ENCODE measurements at regions not wholly inside any gene's neighbourhood (a gene's known extent, or its start where the extent isn't known, plus 50 kb on each side); places are given as distances from the start of the nearest gene placed in this dataset.

DNA sequence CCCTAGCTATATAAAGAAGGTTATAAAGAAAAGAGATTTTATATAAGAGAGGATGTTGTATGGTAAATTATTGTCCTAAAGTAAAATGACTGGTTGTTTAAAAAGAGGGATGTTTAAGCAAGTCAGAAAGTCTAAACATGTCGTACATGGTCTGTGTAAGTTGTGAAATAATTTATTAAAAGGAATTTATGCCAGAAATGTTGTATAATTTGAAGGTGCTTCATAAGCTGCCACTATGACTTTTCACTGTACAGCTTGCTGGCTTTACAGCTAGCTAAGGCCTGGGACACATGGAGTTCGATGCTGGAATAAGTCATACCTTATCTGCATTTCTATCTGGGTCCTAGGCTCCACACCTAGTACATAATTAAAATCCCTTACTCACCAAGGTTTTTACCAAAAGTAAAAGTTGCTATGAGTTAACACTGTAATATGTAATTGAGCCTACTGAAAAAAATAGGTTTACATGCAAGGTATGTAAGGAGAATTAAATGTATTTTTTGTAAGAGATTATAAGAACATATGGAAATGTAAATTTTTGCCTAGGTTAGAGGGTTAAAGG, 59.0 kb upstream of the EDEM3 start:
- ATAC-seq (no peak), DNase-seq (no peak)
- H3K4me1 ChIP-seq (ENCODE audit: low read depth) = no peaks in the 10 kb centered on the region
- H3K36me3 ChIP-seq (ENCODE audit: low read depth) = no peaks in the 10 kb centered on the region
- no peak overlapping the region for H3K4me3 ChIP-seq
- H3K9me3 ChIP-seq = peaks cover 5% of the 10 kb centered on the region
- TF ChIP-seq, protein P1, sequence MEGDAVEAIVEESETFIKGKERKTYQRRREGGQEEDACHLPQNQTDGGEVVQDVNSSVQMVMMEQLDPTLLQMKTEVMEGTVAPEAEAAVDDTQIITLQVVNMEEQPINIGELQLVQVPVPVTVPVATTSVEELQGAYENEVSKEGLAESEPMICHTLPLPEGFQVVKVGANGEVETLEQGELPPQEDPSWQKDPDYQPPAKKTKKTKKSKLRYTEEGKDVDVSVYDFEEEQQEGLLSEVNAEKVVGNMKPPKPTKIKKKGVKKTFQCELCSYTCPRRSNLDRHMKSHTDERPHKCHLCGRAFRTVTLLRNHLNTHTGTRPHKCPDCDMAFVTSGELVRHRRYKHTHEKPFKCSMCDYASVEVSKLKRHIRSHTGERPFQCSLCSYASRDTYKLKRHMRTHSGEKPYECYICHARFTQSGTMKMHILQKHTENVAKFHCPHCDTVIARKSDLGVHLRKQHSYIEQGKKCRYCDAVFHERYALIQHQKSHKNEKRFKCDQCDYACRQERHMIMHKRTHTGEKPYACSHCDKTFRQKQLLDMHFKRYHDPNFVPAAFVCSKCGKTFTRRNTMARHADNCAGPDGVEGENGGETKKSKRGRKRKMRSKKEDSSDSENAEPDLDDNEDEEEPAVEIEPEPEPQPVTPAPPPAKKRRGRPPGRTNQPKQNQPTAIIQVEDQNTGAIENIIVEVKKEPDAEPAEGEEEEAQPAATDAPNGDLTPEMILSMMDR (IDR thresholded peaks at IDR 0.05) = no peak
- intact Hi-C loops (cut with DNase I, micrococcal nuclease) = no loop called here

DNA sequence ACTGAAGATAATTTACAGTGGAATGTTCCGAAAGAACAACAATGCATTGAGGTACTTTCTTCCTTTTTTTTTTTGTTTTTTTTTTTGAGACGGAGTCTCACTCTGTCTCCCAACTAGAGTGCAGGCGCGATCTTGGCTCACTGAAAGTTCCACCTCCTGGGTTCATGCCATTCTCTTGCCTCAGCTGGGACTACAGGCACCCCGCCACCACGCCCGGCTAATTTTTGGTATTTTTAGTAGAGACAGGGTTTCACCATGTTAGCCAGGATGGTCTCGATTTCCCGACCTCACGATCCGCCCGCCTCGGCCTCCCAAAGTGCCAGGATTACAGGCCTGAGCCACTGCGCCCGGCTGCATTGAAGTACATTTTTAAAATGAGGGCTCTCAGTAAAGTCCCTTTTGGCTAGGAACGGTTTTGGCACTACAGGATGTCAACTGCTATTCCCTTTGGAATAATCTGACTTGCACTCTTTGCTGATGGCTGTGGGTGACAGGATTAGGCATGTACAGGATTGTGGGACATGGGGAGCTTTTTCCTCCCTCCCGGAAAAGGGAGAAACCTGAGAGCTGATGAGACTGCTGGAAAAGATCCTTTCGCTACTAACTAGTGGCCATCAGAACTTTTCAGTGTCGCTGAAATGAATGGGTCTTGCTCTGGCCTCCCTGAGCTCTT, 56.9 kb upstream of the EDEM3 start:
- TF ChIP-seq, protein P1 (IDR thresholded peaks at IDR 0.05) = no peak
- intact Hi-C loops (cut with DNase I, micrococcal nuclease) = no loop called here
- H3K4me1 ChIP-seq (ENCODE audit: low read depth) = no peaks in the 10 kb centered on the region
- no peak for ATAC-seq
- no peak overlapping the region for H3K4me3 ChIP-seq
- peaks cover 5% of the 10 kb centered on the region for H3K9me3 ChIP-seq
- H3K36me3 ChIP-seq (ENCODE audit: low read depth) = no peaks in the 10 kb centered on the region
- DNase-seq = no peak

DNA sequence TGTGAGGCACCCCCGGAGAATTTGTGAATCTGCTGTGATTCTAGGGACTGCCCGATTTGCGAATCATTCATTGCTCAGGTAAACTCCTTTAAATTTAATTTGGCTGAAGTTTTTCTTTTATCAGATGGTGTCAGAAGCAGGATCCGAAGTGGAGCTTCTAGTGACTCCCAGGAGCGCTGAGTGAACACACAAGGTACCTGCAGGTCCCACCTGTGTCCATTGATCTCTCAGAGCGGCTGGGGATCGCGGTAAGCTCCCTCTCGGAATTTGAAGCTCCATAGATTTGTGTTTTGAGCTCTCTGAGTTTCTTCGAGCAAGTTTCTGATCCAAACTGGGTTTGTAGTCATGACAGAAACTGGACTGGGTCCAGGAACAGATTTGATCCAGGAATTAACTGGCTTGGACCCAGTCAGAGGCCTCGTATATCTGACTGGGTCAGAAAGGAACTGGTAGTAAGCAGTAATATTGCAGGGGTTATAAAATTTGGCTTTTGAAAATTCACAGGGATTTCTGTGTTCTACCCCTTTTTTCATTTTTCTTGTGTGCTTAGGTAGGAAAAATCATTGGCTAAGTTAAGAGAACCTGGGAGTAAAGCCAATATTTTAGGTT, 56.2 kb upstream of the EDEM3 start:
- DNase-seq (no peak), ATAC-seq (no peak)
- no peaks in the 10 kb centered on the region for H3K36me3 ChIP-seq (ENCODE audit: low read depth)
- H3K9me3 ChIP-seq = peaks cover 5% of the 10 kb centered on the region
- intact Hi-C loops (cut with DNase I, micrococcal nuclease) = no loop called here
- TF ChIP-seq, protein P1 (IDR thresholded peaks at IDR 0.05) = no peak
- H3K4me1 ChIP-seq (ENCODE audit: low read depth) = no peaks in the 10 kb centered on the region
- H3K4me3 ChIP-seq = no peak overlapping the region

DNA sequence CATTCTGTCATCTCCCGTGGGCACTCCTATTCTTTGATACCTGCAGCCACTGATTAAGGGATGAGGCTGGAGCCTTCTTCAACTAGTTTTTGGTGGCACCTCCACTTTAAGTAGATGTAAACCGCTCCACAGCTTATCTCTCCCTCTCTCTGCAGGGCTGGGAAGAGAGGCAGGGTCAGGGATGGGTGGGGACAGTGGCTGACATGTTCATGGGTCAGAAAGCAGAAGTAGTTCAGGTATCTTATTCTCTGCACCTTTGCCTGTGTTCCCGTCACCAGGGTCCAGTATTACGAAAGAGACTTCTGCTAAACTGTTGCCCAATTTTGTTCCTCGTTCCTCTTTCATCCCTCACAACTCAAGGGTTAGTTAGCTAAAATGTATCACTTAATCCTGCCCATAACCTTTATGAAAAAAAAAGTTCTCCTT, 51.7 kb upstream of the EDEM3 start:
- Histone ChIP-seq H3K4me1 (ENCODE audit: low read depth) (no peaks in the 10 kb centered on the region), H3K36me3 (ENCODE audit: low read depth) (no peaks in the 10 kb centered on the region), H3K4me3 (no peak overlapping the region), H3K9me3 (no peaks in the 10 kb centered on the region)
- intact Hi-C loops (cut with DNase I, micrococcal nuclease) = loop anchor here in 1 of 2 donors (5.0 kb wide), 1 partner anchor 176 kb away; no protein-coding TSS in a partner anchor
- ATAC-seq = peak; percentile 41
- TF ChIP-seq, protein P1 (IDR thresholded peaks at IDR 0.05) = no peak
- no peak for DNase-seq

DNA sequence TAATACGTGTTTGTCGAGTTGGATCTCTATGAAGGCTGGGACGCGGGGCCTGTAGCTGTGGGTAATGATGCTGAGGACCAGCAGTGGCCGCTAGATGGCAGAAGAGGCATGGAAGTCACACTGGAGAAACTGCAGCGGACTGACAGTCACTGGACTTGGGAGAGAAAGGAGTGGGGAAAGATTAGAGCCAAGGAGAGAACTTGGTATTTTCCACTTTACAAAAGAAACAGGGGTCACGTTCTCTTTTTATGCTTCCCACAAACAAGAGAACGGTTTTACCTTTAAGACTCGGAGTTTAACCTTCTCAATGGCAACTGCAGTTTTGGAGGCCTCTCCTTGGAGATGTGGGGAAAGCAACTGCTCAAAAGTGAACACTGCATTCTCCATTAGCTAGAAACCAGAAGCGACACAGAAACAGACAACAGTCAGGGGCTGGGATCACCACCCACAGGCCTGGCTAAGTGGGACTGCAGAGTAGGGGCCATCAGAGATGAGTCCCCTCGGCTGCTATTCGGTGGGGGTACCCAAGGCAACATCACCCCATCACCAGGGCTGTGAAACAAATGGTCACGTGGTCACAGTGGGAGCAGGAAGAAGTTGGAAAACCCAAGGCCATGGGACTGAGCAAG, 51.1 kb upstream of the EDEM3 start:
- Histone ChIP-seq H3K4me3 (no peak overlapping the region), H3K9me3 (no peaks in the 10 kb centered on the region), H3K4me1 (ENCODE audit: low read depth) (no peaks in the 10 kb centered on the region), H3K36me3 (ENCODE audit: low read depth) (no peaks in the 10 kb centered on the region)
- intact Hi-C loops (cut with DNase I, micrococcal nuclease) = loop anchor here (2.0 to 5.0 kb wide), 2 partner anchors 177 kb away; no protein-coding TSS in a partner anchor
- ATAC-seq (peak; percentile 98), DNase-seq (peak; percentile 85 to 97 (median 91))
- TF ChIP-seq, protein P1 (IDR thresholded peaks at IDR 0.05) = peak; percentile 80
